SK-N-SH (cell line): ENCODE measurements at regions not wholly inside any gene's neighbourhood (a gene's known extent, or its start where the extent isn't known, plus 50 kb on each side); places are given as distances from the start of the nearest gene placed in this dataset.

Experiments used
- CTCF ChIA-PET: fragments of 300-600, 350-600 bp; formaldehyde crosslinking; extraction: SDS; loops from one replicate; lab custom pipeline; 2021; lab: Yijun Ruan, JAX
- POLR2A ChIA-PET: fragments of 350-600 bp; sonication (Branson Sonifier 250); formaldehyde crosslinking; extraction: SDS; loops from one replicate; lab custom pipeline; 2020; ENCODE audit warnings: antibody characterized with exemption, inconsistent platforms; lab: Yijun Ruan, JAX
- DNase-seq: peaks from one replicate; pipeline ENCODE4 v3.0.0; 2012
- H2AFZ ChIP-seq: fragments of 200-600 bp; sonication (generic); 2 replicates; pipeline ENCODE4 v1.8.1; 2016; ENCODE audit warnings: antibody characterized with exemption, mild to moderate bottlenecking, low read depth
- H3F3A ChIP-seq: fragments of 200-600 bp; sonication (generic); replicated peaks from 2 replicates; pipeline ENCODE3; 2016; ENCODE audit warnings: antibody characterized with exemption, mild to moderate bottlenecking; ENCODE audit not compliant: insufficient read depth
- H3K27ac ChIP-seq, 2 experiments: fragments of 200-500 bp in 1 of 2; fragments of 200-600 bp in 1 of 2; sonication (Bioruptor generic) in 1 of 2; sonication (generic), shearing (Covaris generic) in 1 of 2; 2 replicates each; pipeline versions ENCODE4 v1.5.1 to v1.6.1; 2014 to 2016; ENCODE audit warnings: low read depth in 2 of 2, inconsistent platforms in 1 of 2, low read length in 1 of 2, mild to moderate bottlenecking in 1 of 2, mixed read lengths in 1 of 2
- H3K27me3 ChIP-seq: fragments of 200-600 bp; sonication (generic), shearing (Covaris generic); 2 replicates; pipeline ENCODE4 v1.6.1; 2016; ENCODE audit warnings: mixed run types; ENCODE audit not compliant: insufficient read depth
- H3K36me3 ChIP-seq, 2 experiments: fragments of 200-500 bp in 1 of 2; fragments of 200-600 bp in 1 of 2; sonication (Bioruptor generic) in 1 of 2; sonication (generic) in 1 of 2; replicated peaks in 1 of 2; 2 replicates each; pipeline versions ENCODE3 to v1.5.1; 2014 to 2016; ENCODE audit warnings: low read length in 1 of 2, mild to moderate bottlenecking in 1 of 2; ENCODE audit not compliant: insufficient read depth in 2 of 2, control insufficient read depth in 1 of 2
- H3K4me1 ChIP-seq, 2 experiments: fragments of 200-500 bp in 1 of 2; fragments of 200-600 bp in 1 of 2; sonication (Bioruptor generic) in 1 of 2; sonication (generic), shearing (Covaris generic) in 1 of 2; 2 replicates each; pipeline versions ENCODE4 v1.5.1 to v1.6.1; 2014 to 2016; ENCODE audit warnings: low read depth in 1 of 2, low read length in 1 of 2, mixed run types in 1 of 2; ENCODE audit not compliant: insufficient read depth in 2 of 2, control insufficient read depth in 1 of 2
- H3K4me2 ChIP-seq: fragments of 200-600 bp; sonication (generic), shearing (Covaris generic); 2 replicates; pipeline ENCODE4 v1.6.1; 2017; ENCODE audit warnings: mixed run types
- H3K4me3 ChIP-seq, 2 experiments: fragments of 200-500 bp in 1 of 2; fragments of 200-600 bp in 1 of 2; sonication (Bioruptor generic) in 1 of 2; sonication (generic), shearing (Covaris generic) in 1 of 2; 2 replicates each; pipeline versions ENCODE4 v1.5.1 to v1.8.1; 2014 to 2016; ENCODE audit warnings: low read depth in 2 of 2, inconsistent platforms in 1 of 2, low read length in 1 of 2, mild to moderate bottlenecking in 1 of 2, mixed read lengths in 1 of 2, moderate library complexity in 1 of 2
- H3K79me2 ChIP-seq: fragments of 200-600 bp; sonication (generic); 2 replicates; pipeline ENCODE4 v1.8.1; 2017; ENCODE audit warnings: mild to moderate bottlenecking; ENCODE audit not compliant: insufficient read depth
- H3K9ac ChIP-seq: fragments of 200-600 bp; sonication (generic); 2 replicates; pipeline ENCODE4 v1.6.1; 2017; ENCODE audit warnings: mixed run types
- H3K9me2 ChIP-seq: fragments of 200-600 bp; sonication (generic); 2 replicates; pipeline ENCODE4 v1.6.1; 2017; ENCODE audit warnings: mixed run types
- H3K9me3 ChIP-seq: fragments of 200-600 bp; sonication (generic); 2 replicates; pipeline ENCODE4 v1.6.1; 2017; ENCODE audit warnings: mixed run types, mild to moderate bottlenecking, moderate library complexity
- H4K20me1 ChIP-seq: fragments of 200-600 bp; sonication (generic); 2 replicates; pipeline ENCODE4 v1.6.1; 2017; ENCODE audit warnings: mild to moderate bottlenecking, mixed run types; ENCODE audit not compliant: insufficient read depth
- CHD2 ChIP-seq: fragments of 150-350 bp; IDR thresholded peaks from 2 replicates; pipeline ENCODE4 v1.6.1; 2018; ENCODE audit warnings: low read length; ENCODE audit not compliant: partially characterized antibody
- ELF1 ChIP-seq: IDR thresholded peaks from 2 replicates; pipeline ENCODE4 v1.4.0; 2012
- EP300 ChIP-seq, 2 experiments: IDR thresholded peaks; 2 replicates each; pipeline versions ENCODE4 v1.4.0 to v1.6.1; 2012; ENCODE audit warnings: borderline replicate concordance in 1 of 2, low read depth in 1 of 2, low read length in 1 of 2
- EZH2phosphoT487 ChIP-seq: fragments of 200-600 bp; sonication (generic); IDR thresholded peaks from 2 replicates; pipeline ENCODE4 v1.6.1; 2017; ENCODE audit warnings: low read depth, mixed run types, mild to moderate bottlenecking, antibody characterized with exemption, moderate library complexity, borderline replicate concordance
- FOXJ3 ChIP-seq: sonication (generic); formaldehyde crosslinking; IDR thresholded peaks from 2 replicates; pipeline ENCODE4 v1.5.1; 2020; ENCODE audit warnings: mild to moderate bottlenecking, missing genetic modification reagents
- FOXM1 ChIP-seq: IDR thresholded peaks from 2 replicates; pipeline ENCODE4 v1.4.0; 2012; ENCODE audit warnings: low read depth, mild to moderate bottlenecking
- JUND ChIP-seq: IDR thresholded peaks from 2 replicates; pipeline ENCODE4 v1.4.0; 2012
- MEF2A ChIP-seq: IDR thresholded peaks from 2 replicates; pipeline ENCODE4 v1.4.0; 2012; ENCODE audit warnings: low read depth, borderline replicate concordance
- NFIC ChIP-seq: IDR thresholded peaks from 2 replicates; pipeline ENCODE4 v1.4.0; 2012; ENCODE audit warnings: borderline replicate concordance
- NRF1 ChIP-seq: IDR thresholded peaks from 2 replicates; pipeline ENCODE4 v1.6.1; 2012; ENCODE audit warnings: low read depth, mild to moderate bottlenecking, low read length
- RXRA ChIP-seq: IDR thresholded peaks from 2 replicates; pipeline ENCODE4 v1.4.0; 2012; ENCODE audit warnings: low read depth, mild to moderate bottlenecking, borderline replicate concordance
- TAF1 ChIP-seq: IDR thresholded peaks from 2 replicates; pipeline ENCODE4 v1.6.1; 2012; ENCODE audit warnings: low read depth, mild to moderate bottlenecking, low read length, moderate library complexity, borderline replicate concordance
- TCF12 ChIP-seq: IDR thresholded peaks from 2 replicates; pipeline ENCODE4 v1.4.0; 2012
- TEAD4 ChIP-seq: IDR thresholded peaks from 2 replicates; pipeline ENCODE4 v1.4.0; 2012; ENCODE audit warnings: mild to moderate bottlenecking, borderline replicate concordance; ENCODE audit not compliant: insufficient read depth
- WGBS: methylation state at CpG from one replicate; pipeline ENCODE4 v1.1.6; 2017; ENCODE audit warnings: low lambda C conversion rate; 5-methylcytosine and 5-hydroxymethylcytosine counted together
- TF ChIP-seq, protein P1 (sequence below): IDR thresholded peaks from 2 replicates; pipeline ENCODE4; 2012
- TF ChIP-seq, protein P2 (sequence below): IDR thresholded peaks from 2 replicates; pipeline ENCODE4 v1.4.0; 2012; ENCODE audit warnings: low read depth, borderline replicate concordance
- TF ChIP-seq, protein P3 (sequence below): fragments of 150-350 bp; IDR thresholded peaks from 2 replicates; pipeline ENCODE4 v1.6.1; 2016; ENCODE audit warnings: mild to moderate bottlenecking, low read depth, low read length
- TF ChIP-seq, protein P4 (sequence below): fragments of 150-350 bp; IDR thresholded peaks from 2 replicates; pipeline ENCODE4 v1.6.1; 2017; ENCODE audit warnings: antibody characterized with exemption, low read length, low read depth, borderline replicate concordance

DNA sequence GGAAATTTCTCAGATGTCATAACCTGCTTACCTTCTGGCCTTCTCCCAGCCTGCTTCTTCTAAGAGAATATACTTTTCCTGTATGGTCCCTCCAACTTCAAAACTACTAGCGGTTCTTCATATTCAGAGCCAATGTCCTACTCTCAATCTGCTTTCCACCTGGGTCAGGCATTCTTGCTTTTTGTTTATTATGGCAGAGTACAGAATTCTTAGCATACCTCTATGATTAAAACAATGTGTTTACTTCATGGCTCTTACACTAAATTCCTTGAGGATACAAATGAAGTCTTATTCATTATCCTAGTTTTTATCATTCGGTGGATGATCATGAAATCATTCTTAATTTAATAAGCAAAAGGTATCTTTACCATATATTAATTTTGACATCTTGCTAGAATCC lies 484.2 kb upstream of the SLITRK1 start:
- no peaks in the 10 kb centered on the region for H3K79me2 ChIP-seq
- ChIA-PET POLR2A (no interaction called here), CTCF (no interaction called here)
- no peak for DNase-seq
- TF ChIP-seq NRF1 (no peak), TCF12 (peak; percentile 77)
- no peaks in the 10 kb centered on the region for H3K36me3 ChIP-seq
- peak overlapping the region in 1 of 2 experiments; percentile 39; a peak in 1 of 4 replicates for H3K27ac ChIP-seq
- H3K27me3 ChIP-seq = no peaks in the 10 kb centered on the region
- no peaks in the 10 kb centered on the region for H3F3A ChIP-seq
- no peak overlapping the region for H3K4me3 ChIP-seq
- WGBS = 12% methylated on average over 2 of the region's 2 CpGs
- no peaks in the 10 kb centered on the region for H3K9me3 ChIP-seq
- H4K20me1 ChIP-seq = no peaks in the 10 kb centered on the region
- H2AFZ ChIP-seq = no peak overlapping the region
- H3K4me1 ChIP-seq = no peaks in the 10 kb centered on the region; a peak in 1 of 4 replicates
- no peaks in the 10 kb centered on the region for H3K9me2 ChIP-seq
- H3K9ac ChIP-seq = no peak overlapping the region
- no peak overlapping the region for H3K4me2 ChIP-seq

DNA sequence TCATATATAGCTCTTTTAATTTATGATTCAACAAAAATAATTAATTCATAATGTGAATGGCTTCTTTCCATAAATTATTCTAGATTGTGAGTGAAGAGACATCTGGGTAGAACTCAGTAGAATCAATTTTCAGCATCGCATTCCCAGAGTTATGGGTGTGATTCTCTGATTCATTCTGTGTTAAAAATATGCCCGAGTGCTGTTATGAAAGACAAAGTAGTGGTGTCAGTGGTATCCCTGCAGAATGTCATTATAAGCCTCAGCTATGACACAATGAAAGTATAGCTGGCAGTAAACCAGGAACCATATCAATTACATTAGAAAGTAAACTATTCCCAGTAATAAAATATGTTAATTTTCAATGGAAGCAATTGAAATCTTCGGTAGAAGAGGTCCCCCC lies 480.5 kb upstream of the SLITRK1 start:
- Histone ChIP-seq H3K4me1 (no peaks in the 10 kb centered on the region; a peak in 1 of 4 replicates), H3K79me2 (no peaks in the 10 kb centered on the region), H4K20me1 (no peaks in the 10 kb centered on the region), H3K27ac (peak overlapping the region in 1 of 2 experiments; percentile 39; a peak in 1 of 4 replicates), H3K36me3 (no peaks in the 10 kb centered on the region), H3K9ac (no peak overlapping the region), H2AFZ (no peak overlapping the region), H3K4me2 (0 out of 2 replicates have a peak overlapping the region, but pooled peaks have one; percentile 35), H3K4me3 (no peak overlapping the region), H3F3A (no peaks in the 10 kb centered on the region), H3K27me3 (no peaks in the 10 kb centered on the region), H3K9me2 (no peaks in the 10 kb centered on the region), H3K9me3 (no peaks in the 10 kb centered on the region)
- TF ChIP-seq TCF12 (peak; percentile 74), MEF2A (no peak), TEAD4 (0 out of 2 replicates have a peak, but pooled peaks have one; percentile 12), EP300 (IDR thresholded peaks at IDR 0.05; ENCODE audit: borderline replicate concordance in 1 of 2, low read depth in 1 of 2, low read length in 1 of 2) (peak; percentile 40 to 46; a peak in 2 of 4 replicates), NFIC (peak; percentile 26; the same call in 1 of the 2 replicates), JUND (0 out of 2 replicates have a peak, but pooled peaks have one; percentile 16), CHD2 (no peak)
- TF ChIP-seq, protein P1, sequence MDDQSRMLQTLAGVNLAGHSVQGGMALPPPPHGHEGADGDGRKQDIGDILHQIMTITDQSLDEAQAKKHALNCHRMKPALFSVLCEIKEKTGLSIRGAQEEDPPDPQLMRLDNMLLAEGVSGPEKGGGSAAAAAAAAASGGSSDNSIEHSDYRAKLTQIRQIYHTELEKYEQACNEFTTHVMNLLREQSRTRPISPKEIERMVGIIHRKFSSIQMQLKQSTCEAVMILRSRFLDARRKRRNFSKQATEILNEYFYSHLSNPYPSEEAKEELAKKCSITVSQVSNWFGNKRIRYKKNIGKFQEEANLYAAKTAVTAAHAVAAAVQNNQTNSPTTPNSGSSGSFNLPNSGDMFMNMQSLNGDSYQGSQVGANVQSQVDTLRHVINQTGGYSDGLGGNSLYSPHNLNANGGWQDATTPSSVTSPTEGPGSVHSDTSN = peak; percentile 70
- WGBS = 3% methylated on average over 3 of the region's 3 CpGs
- ChIA-PET POLR2A (no interaction called here), CTCF (no interaction called here)
- DNase-seq = no peak

DNA sequence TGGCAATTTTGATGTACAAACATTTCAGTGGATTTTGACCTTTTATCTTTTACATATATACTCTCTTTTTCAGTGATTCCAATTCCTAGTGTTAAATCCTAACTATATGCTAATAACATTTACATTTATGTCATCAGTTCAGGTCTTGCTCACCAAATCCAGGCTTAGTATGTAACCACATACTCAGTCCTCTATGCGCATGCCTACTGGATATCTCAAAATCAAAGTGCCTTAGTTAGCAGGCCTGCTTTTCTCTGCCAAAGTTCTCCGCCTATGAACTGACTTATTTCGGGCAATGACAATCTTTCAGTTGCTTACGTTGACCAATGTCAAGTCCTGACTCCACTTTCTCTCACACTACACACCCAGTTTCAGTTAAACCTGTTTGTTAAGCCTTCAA lies 478.5 kb upstream of the SLITRK1 start:
- no peaks in the 10 kb centered on the region for H3K9me2 ChIP-seq
- H2AFZ ChIP-seq = no peak overlapping the region
- CTCF ChIA-PET = no interaction called here
- no peaks in the 10 kb centered on the region for H3K9me3 ChIP-seq
- no peaks in the 10 kb centered on the region for H3K36me3 ChIP-seq
- no peaks in the 10 kb centered on the region; a peak in 1 of 4 replicates for H3K4me1 ChIP-seq
- no peaks in the 10 kb centered on the region for H3K27me3 ChIP-seq
- H3K27ac ChIP-seq = no peak overlapping the region
- H3K79me2 ChIP-seq = no peaks in the 10 kb centered on the region
- H3K9ac ChIP-seq = no peak overlapping the region
- H4K20me1 ChIP-seq = no peaks in the 10 kb centered on the region
- POLR2A ChIA-PET = no interaction called here
- DNase-seq = no peak
- no peak overlapping the region for H3K4me3 ChIP-seq
- no peak overlapping the region for H3K4me2 ChIP-seq
- 56% methylated on average over 4 of the region's 4 CpGs for WGBS
- no peaks in the 10 kb centered on the region for H3F3A ChIP-seq
- TF ChIP-seq EZH2phosphoT487 (no peak), TCF12 (no peak), TAF1 (no peak), FOXJ3 (no peak), FOXM1 (no peak), NFIC (no peak), ELF1 (no peak), RXRA (no peak)
- TF ChIP-seq, protein P2, sequence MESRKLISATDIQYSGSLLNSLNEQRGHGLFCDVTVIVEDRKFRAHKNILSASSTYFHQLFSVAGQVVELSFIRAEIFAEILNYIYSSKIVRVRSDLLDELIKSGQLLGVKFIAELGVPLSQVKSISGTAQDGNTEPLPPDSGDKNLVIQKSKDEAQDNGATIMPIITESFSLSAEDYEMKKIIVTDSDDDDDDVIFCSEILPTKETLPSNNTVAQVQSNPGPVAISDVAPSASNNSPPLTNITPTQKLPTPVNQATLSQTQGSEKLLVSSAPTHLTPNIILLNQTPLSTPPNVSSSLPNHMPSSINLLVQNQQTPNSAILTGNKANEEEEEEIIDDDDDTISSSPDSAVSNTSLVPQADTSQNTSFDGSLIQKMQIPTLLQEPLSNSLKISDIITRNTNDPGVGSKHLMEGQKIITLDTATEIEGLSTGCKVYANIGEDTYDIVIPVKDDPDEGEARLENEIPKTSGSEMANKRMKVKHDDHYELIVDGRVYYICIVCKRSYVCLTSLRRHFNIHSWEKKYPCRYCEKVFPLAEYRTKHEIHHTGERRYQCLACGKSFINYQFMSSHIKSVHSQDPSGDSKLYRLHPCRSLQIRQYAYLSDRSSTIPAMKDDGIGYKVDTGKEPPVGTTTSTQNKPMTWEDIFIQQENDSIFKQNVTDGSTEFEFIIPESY = no peak
- TF ChIP-seq, protein P3, sequence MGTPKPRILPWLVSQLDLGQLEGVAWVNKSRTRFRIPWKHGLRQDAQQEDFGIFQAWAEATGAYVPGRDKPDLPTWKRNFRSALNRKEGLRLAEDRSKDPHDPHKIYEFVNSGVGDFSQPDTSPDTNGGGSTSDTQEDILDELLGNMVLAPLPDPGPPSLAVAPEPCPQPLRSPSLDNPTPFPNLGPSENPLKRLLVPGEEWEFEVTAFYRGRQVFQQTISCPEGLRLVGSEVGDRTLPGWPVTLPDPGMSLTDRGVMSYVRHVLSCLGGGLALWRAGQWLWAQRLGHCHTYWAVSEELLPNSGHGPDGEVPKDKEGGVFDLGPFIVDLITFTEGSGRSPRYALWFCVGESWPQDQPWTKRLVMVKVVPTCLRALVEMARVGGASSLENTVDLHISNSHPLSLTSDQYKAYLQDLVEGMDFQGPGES = no peak
- TF ChIP-seq, protein P4, sequence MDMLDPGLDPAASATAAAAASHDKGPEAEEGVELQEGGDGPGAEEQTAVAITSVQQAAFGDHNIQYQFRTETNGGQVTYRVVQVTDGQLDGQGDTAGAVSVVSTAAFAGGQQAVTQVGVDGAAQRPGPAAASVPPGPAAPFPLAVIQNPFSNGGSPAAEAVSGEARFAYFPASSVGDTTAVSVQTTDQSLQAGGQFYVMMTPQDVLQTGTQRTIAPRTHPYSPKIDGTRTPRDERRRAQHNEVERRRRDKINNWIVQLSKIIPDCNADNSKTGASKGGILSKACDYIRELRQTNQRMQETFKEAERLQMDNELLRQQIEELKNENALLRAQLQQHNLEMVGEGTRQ = no peak
